OCI-LY3 (cell line): ENCODE measurements at regions not wholly inside any gene's neighbourhood (a gene's known extent, or its start where the extent isn't known, plus 50 kb on each side); places are given as distances from the start of the nearest gene placed in this dataset.
A peak's percentile ranks its signal among the peaks of the same experiment; 100 is the strongest.

Source experiments
- H2AFZ ChIP-seq: fragments of 200-600, 300-600 bp; shearing (Covaris generic); 2 replicates; pipeline ENCODE4 v1.6.0; 2014; ENCODE audit warnings: antibody characterized with exemption, low read depth, low read length
- H3K27ac ChIP-seq: fragments of 200-600, 300-600 bp; sonication (generic); 2 replicates; pipeline ENCODE4 v1.5.1; 2014; ENCODE audit warnings: mild to moderate bottlenecking, low read length, moderate library complexity, mixed read lengths
- H3K27me3 ChIP-seq: fragments of 200-600, 300-600 bp; sonication (generic); 2 replicates; pipeline ENCODE4 v1.6.1; 2014; ENCODE audit warnings: low read depth, low read length, mixed read lengths
- H3K36me3 ChIP-seq: fragments of 200-600, 300-600 bp; sonication (generic); replicated peaks from 2 replicates; pipeline ENCODE3; 2014; ENCODE audit warnings: low read depth, low read length, mixed read lengths
- H3K4me1 ChIP-seq: fragments of 300-600, 200-600 bp; sonication (generic); 2 replicates; pipeline ENCODE4 v1.6.1; 2014; ENCODE audit warnings: low read length, mixed read lengths
- H3K4me2 ChIP-seq: fragments of 200-600, 300-600 bp; sonication (generic); 2 replicates; pipeline ENCODE4 v1.6.1; 2014; ENCODE audit warnings: low read length, mixed read lengths
- H3K4me3 ChIP-seq: fragments of 300-600, 200-600 bp; sonication (generic); 2 replicates; pipeline ENCODE4 v1.5.1; 2014; ENCODE audit warnings: antibody characterized with exemption, mild to moderate bottlenecking, low read length, moderate library complexity
- H3K79me2 ChIP-seq: fragments of 300-600, 200-600 bp; shearing (Covaris generic); 2 replicates; pipeline ENCODE4 v1.6.1; 2014; ENCODE audit warnings: mild to moderate bottlenecking, low read length, mixed read lengths
- H3K9ac ChIP-seq: fragments of 300-600, 200-600 bp; shearing (Covaris generic); 2 replicates; pipeline ENCODE4 v1.6.0; 2014; ENCODE audit warnings: mild to moderate bottlenecking, low read length, moderate library complexity
- H3K9me3 ChIP-seq: fragments of 200-600, 300-600 bp; shearing (Covaris generic); 2 replicates; pipeline ENCODE4 v1.6.1; 2014; ENCODE audit warnings: low read length, mixed read lengths; ENCODE audit not compliant: insufficient read depth
- H4K20me1 ChIP-seq: fragments of 200-600, 300-600 bp; sonication (generic); 2 replicates; pipeline ENCODE4 v1.6.1; 2016; ENCODE audit warnings: low read length, mixed read lengths; ENCODE audit not compliant: insufficient read depth
- CTCF ChIP-seq: fragments of 200-600, 300-600 bp; sonication (generic); IDR thresholded peaks from 2 replicates; pipeline ENCODE4 v1.5.1; 2014; ENCODE audit warnings: antibody characterized with exemption, low read length, low read depth
- EZH2phosphoT487 ChIP-seq: fragments of 200-600 bp; shearing (Covaris generic); IDR thresholded peaks from 2 replicates; pipeline ENCODE4 v1.6.1; 2018; ENCODE audit warnings: antibody characterized with exemption, mixed run types, low read depth

- H2AFZ ChIP-seq, result no peak overlapping the region
- H3K27me3 ChIP-seq, result no peaks in the 10 kb centered on the region
- no peak overlapping the region for H3K4me3 ChIP-seq
- H3K9ac ChIP-seq, result no peak overlapping the region
- peak overlapping the region; percentile 11; the same call in 1 of the 2 replicates for H3K27ac ChIP-seq
- no peak for TF ChIP-seq EZH2phosphoT487
- TF ChIP-seq CTCF, result no peak
- no peak overlapping the region for H3K4me2 ChIP-seq
- no peaks in the 10 kb centered on the region for H4K20me1 ChIP-seq
- H3K79me2 ChIP-seq, result no peaks in the 10 kb centered on the region
- H3K36me3 ChIP-seq, result no peaks in the 10 kb centered on the region
- peaks cover 35% of the 10 kb centered on the region for H3K4me1 ChIP-seq
- no peaks in the 10 kb centered on the region for H3K9me3 ChIP-seq
Observed at GRCh38 chr5:90022002-90022710, 387.4 kb downstream of the CETN3 start.

- Histone ChIP-seq H3K4me2 (peak overlapping the region; percentile 62), H3K4me3 (peak overlapping the region; percentile 42), H3K9ac (peak overlapping the region; percentile 34), H3K27me3 (no peaks in the 10 kb centered on the region), H4K20me1 (no peaks in the 10 kb centered on the region), H3K4me1 (peaks cover 38% of the 10 kb centered on the region), H2AFZ (peak overlapping the region; percentile 28; the same call in 1 of the 2 replicates), H3K27ac (peak overlapping the region; percentile 72), H3K9me3 (no peaks in the 10 kb centered on the region), H3K36me3 (no peaks in the 10 kb centered on the region), H3K79me2 (no peaks in the 10 kb centered on the region)
- TF ChIP-seq EZH2phosphoT487 (no peak), CTCF (no peak)
Observed at GRCh38 chr5:90020575-90021538, 388.7 kb downstream of the CETN3 start.

GRCh38 chr5:90017239-90017638, 392.3 kb downstream of the CETN3 start:
- Histone ChIP-seq H3K27me3 (no peaks in the 10 kb centered on the region), H3K4me3 (no peak overlapping the region), H3K27ac (no peak overlapping the region), H3K79me2 (no peaks in the 10 kb centered on the region), H4K20me1 (no peaks in the 10 kb centered on the region), H3K4me1 (peaks cover 55% of the 10 kb centered on the region), H3K4me2 (no peak overlapping the region), H2AFZ (no peak overlapping the region), H3K9me3 (no peaks in the 10 kb centered on the region), H3K9ac (no peak overlapping the region), H3K36me3 (no peaks in the 10 kb centered on the region)
- TF ChIP-seq EZH2phosphoT487, result no peak
- no peak for TF ChIP-seq CTCF

GRCh38 chr5:90015584-90016018, 394.0 kb downstream of the CETN3 start:
- H3K4me3 ChIP-seq, result peak overlapping the region; percentile 31; the same call in 1 of the 2 replicates
- H4K20me1 ChIP-seq, result no peaks in the 10 kb centered on the region
- H3K27ac ChIP-seq, result peak overlapping the region; percentile 36
- no peaks in the 10 kb centered on the region for H3K27me3 ChIP-seq
- H3K4me1 ChIP-seq, result peaks cover 42% of the 10 kb centered on the region
- no peak for TF ChIP-seq EZH2phosphoT487
- no peak for TF ChIP-seq CTCF
- no peak overlapping the region for H2AFZ ChIP-seq
- H3K9ac ChIP-seq, result peak overlapping the region; percentile 26; the same call in 1 of the 2 replicates
- H3K9me3 ChIP-seq, result no peaks in the 10 kb centered on the region
- H3K36me3 ChIP-seq, result no peaks in the 10 kb centered on the region
- no peaks in the 10 kb centered on the region for H3K79me2 ChIP-seq
- peak overlapping the region; percentile 60 for H3K4me2 ChIP-seq
